Activated T-helper 17 cell treated with anti-CD3 and anti-CD28 coated beads, Interleukin-2, amount 50 U/mL, for 72 hours (primary cell): ENCODE measurements at regions not wholly inside any gene's neighbourhood (a gene's known extent, or its start where the extent isn't known, plus 50 kb on each side); places are given as distances from the start of the nearest gene placed in this dataset.

Source experiments
- ATAC-seq: fragments of 150-1000 bp; cut with Tn5 transposase; replicated peaks from 2 replicates; pipeline ENCODE4 v1.10.0; 2021; ENCODE audit warnings: mild to moderate bottlenecking, moderate library complexity
- H3K27ac Mint-ChIP-seq: one replicate; pipeline ENCODE4 v1.8.0; 2022; ENCODE audit warnings: mixed read lengths
- H3K27me3 Mint-ChIP-seq: one replicate; pipeline ENCODE4 v1.8.0; 2022; ENCODE audit warnings: mixed read lengths
- H3K36me3 Mint-ChIP-seq: one replicate; pipeline ENCODE4 v1.8.0; 2022; ENCODE audit warnings: low read depth, mild to moderate bottlenecking, mixed read lengths
- H3K4me1 Mint-ChIP-seq: one replicate; pipeline ENCODE4 v1.8.0; 2022; ENCODE audit warnings: mixed read lengths
- H3K4me3 Mint-ChIP-seq: one replicate; pipeline ENCODE4 v1.8.0; 2022; ENCODE audit warnings: mild to moderate bottlenecking, mixed read lengths
- H3K9me3 Mint-ChIP-seq: one replicate; pipeline ENCODE4 v1.8.0; 2022; ENCODE audit warnings: mixed read lengths

DNA sequence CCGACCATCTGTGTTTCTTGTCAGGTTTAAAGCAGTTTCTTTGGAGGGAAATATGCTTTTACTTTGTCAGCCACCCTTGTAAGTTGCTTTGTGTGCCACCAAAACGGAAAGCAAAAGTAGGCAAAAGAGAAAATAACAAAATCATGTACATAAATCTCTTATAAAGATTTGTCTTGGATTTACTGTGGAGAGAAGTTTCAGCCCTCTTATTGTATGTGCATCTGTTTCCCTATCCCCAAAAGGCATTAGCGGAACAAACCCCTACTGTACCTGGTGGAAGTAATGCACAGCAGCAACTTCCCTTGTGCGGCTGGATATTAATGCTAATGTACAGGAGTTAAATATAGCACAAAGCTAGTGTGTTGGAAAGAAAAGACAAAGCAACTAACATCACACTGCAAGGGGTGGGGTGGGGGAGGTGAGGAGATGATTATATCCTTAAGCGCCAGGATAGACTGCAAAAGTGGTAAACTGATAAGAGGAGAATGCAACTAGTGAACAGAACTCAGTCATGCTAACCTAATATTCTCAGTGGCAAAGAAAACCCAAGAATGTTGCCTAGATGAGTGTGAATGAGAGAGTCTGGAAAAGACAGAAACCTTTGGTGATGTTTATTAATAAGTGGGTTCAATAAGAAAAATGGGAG, 396.5 kb upstream of the MEF2C start:
- H3K4me1 Mint-ChIP-seq = no peaks in the 10 kb centered on the region
- no peak overlapping the region for H3K27ac Mint-ChIP-seq
- ATAC-seq = no peak
- H3K27me3 Mint-ChIP-seq = no peaks in the 10 kb centered on the region
- no peak overlapping the region for H3K4me3 Mint-ChIP-seq
- no peaks in the 10 kb centered on the region for H3K36me3 Mint-ChIP-seq
- peaks cover 5% of the 10 kb centered on the region for H3K9me3 Mint-ChIP-seq

DNA sequence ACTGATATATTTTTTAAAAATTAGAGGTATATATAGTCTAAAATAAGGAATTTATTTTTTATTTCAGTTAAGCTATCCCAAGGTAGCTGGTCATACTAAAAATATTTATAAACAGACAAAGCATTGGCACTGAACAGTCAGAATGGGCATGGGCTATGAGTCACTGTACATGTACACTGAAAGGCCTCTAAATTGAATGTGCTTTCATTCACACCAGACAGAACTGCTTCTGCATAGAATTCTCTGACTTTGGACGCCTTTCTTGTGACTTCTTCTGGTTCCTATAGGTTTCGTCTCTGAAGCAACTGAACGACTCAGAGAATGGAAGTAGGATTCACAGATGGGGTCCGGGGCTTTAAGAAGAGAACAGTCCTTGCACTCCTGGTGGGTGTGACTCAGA, 394.8 kb upstream of the MEF2C start:
- Mint-ChIP-seq H3K27me3 (no peaks in the 10 kb centered on the region), H3K4me1 (no peaks in the 10 kb centered on the region), H3K9me3 (peaks cover 5% of the 10 kb centered on the region), H3K36me3 (no peaks in the 10 kb centered on the region), H3K4me3 (no peak overlapping the region), H3K27ac (no peak overlapping the region)
- ATAC-seq = no peak

GRCh38 chr5:89276566-89277305, 393.8 kb upstream of the MEF2C start:
- Mint-ChIP-seq H3K27me3 (no peaks in the 10 kb centered on the region), H3K9me3 (peaks cover 11% of the 10 kb centered on the region), H3K36me3 (no peaks in the 10 kb centered on the region), H3K4me1 (no peaks in the 10 kb centered on the region), H3K4me3 (no peak overlapping the region), H3K27ac (no peak overlapping the region)
- no peak for ATAC-seq

DNA sequence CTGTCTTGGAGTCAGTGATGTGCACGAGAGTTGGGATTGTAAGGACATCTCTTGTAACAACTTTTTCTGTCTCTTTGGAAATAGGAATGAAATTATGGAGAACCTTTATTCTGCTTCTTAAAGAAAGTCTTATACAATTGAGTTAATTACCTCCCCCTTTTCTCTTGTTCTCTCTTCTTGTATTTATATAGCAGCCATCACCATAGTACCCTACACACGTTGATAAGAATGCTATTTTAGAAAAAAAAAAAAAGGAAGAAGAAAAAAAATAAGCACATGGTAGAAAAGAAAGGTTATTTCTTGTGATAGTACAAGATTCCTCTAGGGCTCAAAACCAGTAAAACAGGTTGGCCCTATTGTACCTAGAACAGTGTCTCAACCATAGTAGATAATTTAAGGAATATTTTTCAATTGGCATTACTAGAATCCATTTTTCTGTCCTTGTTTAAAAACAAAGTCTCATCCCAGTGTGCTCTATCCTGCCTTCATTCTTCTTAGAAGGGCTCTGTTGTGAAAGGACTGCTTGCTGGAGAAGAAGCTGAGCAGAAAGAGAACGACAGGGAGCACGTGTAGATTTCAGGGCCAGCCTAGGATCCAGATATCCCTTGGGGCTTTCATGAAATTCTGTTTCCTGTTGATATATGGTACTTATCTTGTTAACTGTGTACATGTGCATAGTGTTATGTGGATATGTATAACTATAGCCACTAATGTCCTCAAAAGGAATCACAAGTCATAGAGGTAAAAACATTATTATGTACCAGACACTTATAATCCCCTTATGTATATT, 392.3 kb upstream of the MEF2C start:
- no peaks in the 10 kb centered on the region for H3K4me1 Mint-ChIP-seq

GRCh38 chr5:89273289-89273688, 390.3 kb upstream of the MEF2C start:
- no peak overlapping the region for H3K27ac Mint-ChIP-seq
- no peak overlapping the region for H3K4me3 Mint-ChIP-seq

More for the DNA sequence above, 392.3 kb upstream of the MEF2C start:
- no peaks in the 10 kb centered on the region for H3K27me3 Mint-ChIP-seq
- H3K9me3 Mint-ChIP-seq = peaks cover 11% of the 10 kb centered on the region
- no peak overlapping the region for H3K4me3 Mint-ChIP-seq
- H3K36me3 Mint-ChIP-seq = no peaks in the 10 kb centered on the region
- H3K27ac Mint-ChIP-seq = no peak overlapping the region
- ATAC-seq = no peak

DNA sequence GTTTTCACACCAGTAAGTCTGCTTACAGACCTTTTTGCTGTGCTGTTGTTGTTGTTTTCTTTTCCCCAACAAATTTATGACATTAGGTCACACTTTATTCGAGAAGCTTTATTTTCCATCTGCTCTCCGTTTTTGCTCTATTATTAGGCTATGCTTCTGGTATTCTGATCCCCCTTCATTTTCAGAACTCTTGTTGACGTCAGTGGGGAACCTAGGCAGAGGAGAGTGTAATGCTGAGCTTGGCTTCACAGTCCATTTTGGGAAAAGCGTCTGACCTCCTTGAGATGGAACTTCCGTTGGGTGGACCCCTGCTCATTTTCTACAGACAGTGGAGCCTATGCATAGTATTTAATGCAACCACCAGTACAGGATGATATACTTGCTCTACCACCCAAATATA, 387.9 kb upstream of the MEF2C start:
- H3K36me3 Mint-ChIP-seq = no peaks in the 10 kb centered on the region
- peaks cover 6% of the 10 kb centered on the region for H3K9me3 Mint-ChIP-seq
- no peaks in the 10 kb centered on the region for H3K4me1 Mint-ChIP-seq
- no peak for ATAC-seq
- H3K27me3 Mint-ChIP-seq = no peaks in the 10 kb centered on the region
- no peak overlapping the region for H3K27ac Mint-ChIP-seq
- no peak overlapping the region for H3K4me3 Mint-ChIP-seq

More at GRCh38 chr5:89273289-89273688, 390.3 kb upstream of the MEF2C start:
- Mint-ChIP-seq H3K4me1 (no peaks in the 10 kb centered on the region), H3K9me3 (peaks cover 11% of the 10 kb centered on the region), H3K27me3 (no peaks in the 10 kb centered on the region), H3K36me3 (no peaks in the 10 kb centered on the region)
- no peak for ATAC-seq

DNA sequence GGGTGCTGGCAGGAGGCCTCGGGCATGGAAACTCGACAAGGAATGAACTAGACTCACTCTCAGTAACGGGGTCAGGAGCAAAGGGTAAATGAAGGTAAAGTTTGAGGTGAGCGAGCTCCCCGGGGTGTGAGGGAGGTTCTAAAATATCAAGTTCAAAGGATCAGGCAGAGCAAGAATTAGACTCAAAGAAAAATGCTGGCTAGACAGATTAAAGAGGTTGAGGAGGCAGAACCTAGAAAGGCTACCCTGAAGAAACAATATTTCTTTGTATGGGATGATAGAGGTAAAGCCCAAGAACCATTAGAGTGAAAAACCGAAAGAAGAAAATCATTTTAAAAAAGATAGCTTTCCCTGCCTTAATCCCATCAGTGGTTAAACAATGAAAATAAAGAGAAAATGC, 386.7 kb upstream of the MEF2C start:
- Mint-ChIP-seq H3K36me3 (no peaks in the 10 kb centered on the region), H3K27ac (no peak overlapping the region), H3K9me3 (peaks cover 6% of the 10 kb centered on the region), H3K4me3 (no peak overlapping the region), H3K27me3 (no peaks in the 10 kb centered on the region), H3K4me1 (no peaks in the 10 kb centered on the region)
- no peak for ATAC-seq

DNA sequence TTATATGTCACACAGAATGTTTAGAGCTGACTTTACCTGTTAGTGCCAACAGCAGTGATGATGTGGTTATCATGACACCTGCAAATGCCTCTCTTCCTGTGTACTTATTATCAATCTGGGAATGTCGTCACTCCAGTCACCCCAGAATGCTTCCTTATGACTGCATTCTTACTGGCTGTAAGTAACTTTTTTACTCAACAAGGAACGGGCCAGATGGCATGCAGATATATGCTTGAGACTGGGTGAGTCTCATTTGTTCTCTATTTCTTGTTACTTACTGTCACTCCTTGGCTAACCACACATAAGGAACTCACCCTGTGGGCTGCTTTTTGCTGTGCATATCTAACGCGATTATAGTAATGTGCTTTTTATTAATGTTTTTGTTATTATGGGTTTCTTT, 385.5 kb upstream of the MEF2C start:
- Mint-ChIP-seq H3K4me3 (no peak overlapping the region), H3K27me3 (no peaks in the 10 kb centered on the region), H3K4me1 (no peaks in the 10 kb centered on the region), H3K36me3 (no peaks in the 10 kb centered on the region), H3K27ac (no peak overlapping the region), H3K9me3 (peaks cover 6% of the 10 kb centered on the region)
- no peak for ATAC-seq

GRCh38 chr5:89267788-89268187, 384.8 kb upstream of the MEF2C start:
- Mint-ChIP-seq H3K27ac (no peak overlapping the region), H3K36me3 (no peaks in the 10 kb centered on the region), H3K27me3 (no peaks in the 10 kb centered on the region), H3K9me3 (peaks cover 6% of the 10 kb centered on the region), H3K4me1 (no peaks in the 10 kb centered on the region), H3K4me3 (no peak overlapping the region)
- ATAC-seq = no peak

- no peaks in the 10 kb centered on the region for H3K27me3 Mint-ChIP-seq
- no peaks in the 10 kb centered on the region for H3K9me3 Mint-ChIP-seq
- ATAC-seq = no peak
- no peaks in the 10 kb centered on the region for H3K4me1 Mint-ChIP-seq
- H3K4me3 Mint-ChIP-seq = no peak overlapping the region
- H3K27ac Mint-ChIP-seq = no peak overlapping the region
- H3K36me3 Mint-ChIP-seq = no peaks in the 10 kb centered on the region
Observed at GRCh38 chr5:89265511-89266179, 382.7 kb upstream of the MEF2C start.

DNA sequence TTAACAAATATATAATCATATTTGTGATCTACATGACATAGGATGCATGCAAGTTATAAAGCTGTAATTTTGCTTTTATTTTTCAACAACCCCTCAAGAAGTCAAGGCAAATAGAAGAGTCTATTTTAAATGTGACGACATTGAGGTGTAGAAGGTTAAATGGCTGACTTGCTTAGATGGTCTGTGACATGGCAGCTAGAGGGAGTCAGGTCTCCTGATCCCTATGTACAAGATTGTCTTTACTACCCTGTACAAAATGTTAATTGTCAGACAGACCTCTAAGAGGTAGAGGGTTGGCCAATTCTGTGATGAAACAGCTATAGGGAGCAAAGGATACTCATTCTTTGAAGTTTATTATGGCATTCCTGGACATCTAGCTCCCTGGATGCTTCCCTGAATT, 380.9 kb upstream of the MEF2C start:
- Mint-ChIP-seq H3K27ac (no peak overlapping the region), H3K4me3 (no peak overlapping the region), H3K4me1 (no peaks in the 10 kb centered on the region), H3K9me3 (no peaks in the 10 kb centered on the region), H3K27me3 (no peaks in the 10 kb centered on the region), H3K36me3 (no peaks in the 10 kb centered on the region)
- ATAC-seq = no peak

DNA sequence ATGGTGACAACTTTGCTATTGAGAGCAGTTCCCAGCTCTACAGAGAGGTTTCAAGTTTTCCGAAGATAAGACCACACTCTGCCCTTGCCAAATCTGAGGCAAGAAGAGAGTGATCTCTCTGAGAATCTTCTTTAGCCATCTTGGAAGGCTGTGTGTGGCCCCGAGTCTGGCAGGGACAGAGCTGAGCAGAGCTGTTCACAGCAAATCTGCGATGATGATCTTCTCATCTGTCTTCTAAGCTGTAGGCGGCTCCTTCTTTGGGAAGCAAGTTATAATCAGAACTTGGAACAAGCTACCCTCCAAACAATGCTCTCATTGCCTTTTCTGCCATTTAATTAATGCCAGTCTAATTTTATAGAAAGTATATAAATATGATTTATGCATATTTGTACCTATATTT, 379.0 kb upstream of the MEF2C start:
- Mint-ChIP-seq H3K36me3 (no peaks in the 10 kb centered on the region), H3K4me3 (no peak overlapping the region), H3K9me3 (no peaks in the 10 kb centered on the region), H3K27ac (no peak overlapping the region), H3K4me1 (no peaks in the 10 kb centered on the region), H3K27me3 (no peaks in the 10 kb centered on the region)
- ATAC-seq = no peak

DNA sequence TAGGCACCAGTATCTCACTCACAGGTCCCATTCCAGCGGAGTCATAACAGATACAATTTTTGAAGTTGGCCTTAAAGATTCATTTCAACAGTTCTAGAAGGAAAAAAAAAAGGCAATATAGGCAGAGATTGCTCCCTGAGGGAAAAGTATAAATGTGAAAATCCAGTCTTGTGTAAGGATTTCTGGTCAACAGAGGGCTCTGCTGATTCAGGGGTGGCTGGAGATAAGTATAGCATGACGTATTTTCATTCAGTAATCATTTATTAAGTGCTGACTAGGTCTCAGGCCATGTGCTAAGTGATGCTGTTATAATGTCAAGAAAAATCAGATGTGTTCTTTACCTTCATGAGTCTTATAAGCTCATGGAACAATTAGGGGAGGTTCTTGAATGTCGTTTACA, 377.3 kb upstream of the MEF2C start:
- Mint-ChIP-seq H3K4me1 (no peaks in the 10 kb centered on the region), H3K27ac (no peak overlapping the region), H3K9me3 (peaks cover under 1% of the 10 kb centered on the region), H3K36me3 (no peaks in the 10 kb centered on the region), H3K4me3 (no peak overlapping the region), H3K27me3 (no peaks in the 10 kb centered on the region)
- ATAC-seq = no peak

GRCh38 chr5:89255845-89256463, 373.0 kb upstream of the MEF2C start:
- no peaks in the 10 kb centered on the region for H3K27me3 Mint-ChIP-seq
- no peak for ATAC-seq
- peaks cover 6% of the 10 kb centered on the region for H3K9me3 Mint-ChIP-seq
- no peak overlapping the region for H3K27ac Mint-ChIP-seq
- no peaks in the 10 kb centered on the region for H3K36me3 Mint-ChIP-seq
- no peak overlapping the region for H3K4me3 Mint-ChIP-seq
- no peaks in the 10 kb centered on the region for H3K4me1 Mint-ChIP-seq
